T-helper 17 cell (primary cell): ENCODE measurements at regions not wholly inside any gene's neighbourhood (a gene's known extent, or its start where the extent isn't known, plus 50 kb on each side); places are given as distances from the start of the nearest gene placed in this dataset.

Experiments used
- ATAC-seq: fragments of 150-1000 bp; cut with Tn5 transposase; 2 replicates; pipeline ENCODE4 v1.10.0; 2021; ENCODE audit warnings: mild to moderate bottlenecking, moderate library complexity
- DNase-seq, 3 donors: peaks; one replicate each; pipeline versions ENCODE4 v3.0.0 to v3.0.0-alpha.2; 2020 to 2021
- H3K9me3 ChIP-seq: one replicate; pipeline ENCODE4 v1.7.0; 2013; ENCODE audit warnings: low read length, mild to moderate bottlenecking; ENCODE audit not compliant: control insufficient read depth, poor library complexity, severe bottlenecking
- H3K27ac Mint-ChIP-seq: one replicate; pipeline ENCODE4 v1.8.0; 2022; ENCODE audit warnings: mild to moderate bottlenecking, moderate library complexity, mixed read lengths
- H3K27me3 Mint-ChIP-seq: one replicate; pipeline ENCODE4 v1.8.0; 2022; ENCODE audit warnings: mixed read lengths
- H3K36me3 Mint-ChIP-seq: one replicate; pipeline ENCODE4 v1.8.0; 2022; ENCODE audit warnings: low read depth, mixed read lengths
- H3K4me1 Mint-ChIP-seq: one replicate; pipeline ENCODE4 v1.8.0; 2022; ENCODE audit warnings: mild to moderate bottlenecking, mixed read lengths
- H3K4me3 Mint-ChIP-seq: one replicate; pipeline ENCODE4 v1.8.0; 2022; ENCODE audit warnings: mild to moderate bottlenecking, moderate library complexity, mixed read lengths

DNA sequence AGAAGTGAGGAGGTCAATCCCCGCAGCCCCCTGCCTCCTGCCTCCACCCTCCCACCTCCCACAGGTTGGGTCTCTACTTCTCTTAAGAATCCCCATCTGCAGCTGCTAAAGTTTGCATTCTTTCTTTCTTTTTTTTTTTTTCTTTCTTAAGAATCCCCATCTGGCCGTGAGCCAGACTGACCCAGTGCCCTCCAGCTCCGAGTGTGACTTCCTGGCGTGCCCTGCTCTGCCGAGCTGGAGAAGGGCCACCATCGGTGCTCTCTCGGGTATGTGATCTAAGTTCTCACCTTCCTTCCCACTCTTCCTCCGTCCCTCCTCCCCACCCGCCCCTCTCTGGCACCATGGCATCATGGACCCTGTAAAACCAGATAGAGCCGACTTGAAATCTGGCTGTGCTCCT, 66.7 kb upstream of the LMO1 start:
- Mint-ChIP-seq H3K27me3 (peaks cover 14% of the 10 kb centered on the region), H3K4me1 (peaks cover 2% of the 10 kb centered on the region), H3K36me3 (no peaks in the 10 kb centered on the region), H3K27ac (no peak overlapping the region), H3K4me3 (no peak overlapping the region)
- ATAC-seq, result no peak
- DNase-seq, result no peak
- no peaks in the 10 kb centered on the region for H3K9me3 ChIP-seq

DNA sequence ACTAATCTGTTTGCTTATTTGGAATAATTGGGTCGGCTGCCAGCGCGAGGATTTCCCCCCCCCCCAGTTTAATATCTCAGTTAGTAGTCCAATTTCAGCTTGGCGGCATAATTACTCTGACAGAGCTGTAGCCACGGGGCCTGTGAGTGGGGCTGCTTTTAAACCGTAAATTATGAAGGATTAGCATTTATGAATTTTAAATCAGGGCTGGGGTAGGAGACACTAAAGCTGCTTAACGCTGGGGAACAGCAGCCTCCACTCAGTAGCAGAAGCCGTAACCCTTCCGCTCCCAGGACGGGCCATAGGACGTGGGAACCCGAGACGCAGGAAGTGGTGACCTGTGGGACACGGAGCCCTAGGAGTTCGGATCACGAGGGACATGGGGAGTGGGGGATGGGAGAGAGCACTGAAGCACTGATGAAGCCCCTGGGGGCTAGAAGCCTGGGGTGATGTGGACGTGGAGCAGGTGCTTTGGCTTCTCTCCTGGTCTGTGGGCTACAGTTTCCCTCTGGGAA, 66.2 kb upstream of the LMO1 start:
- Mint-ChIP-seq H3K27ac (no peak overlapping the region), H3K36me3 (no peaks in the 10 kb centered on the region), H3K27me3 (peaks cover 14% of the 10 kb centered on the region), H3K4me1 (peaks cover 2% of the 10 kb centered on the region), H3K4me3 (no peak overlapping the region)
- H3K9me3 ChIP-seq, result no peaks in the 10 kb centered on the region
- DNase-seq (no peak), ATAC-seq (no peak)

- ATAC-seq, result no peak
- H3K4me1 Mint-ChIP-seq, result peaks cover 2% of the 10 kb centered on the region
- H3K27ac Mint-ChIP-seq, result no peak overlapping the region
- no peaks in the 10 kb centered on the region for H3K9me3 ChIP-seq
- no peaks in the 10 kb centered on the region for H3K36me3 Mint-ChIP-seq
- no peak for DNase-seq
- H3K27me3 Mint-ChIP-seq, result peaks cover 14% of the 10 kb centered on the region
- no peak overlapping the region for H3K4me3 Mint-ChIP-seq
These were observed 65.7 kb upstream of the LMO1 start for GRCh38 chr11:8329336-8329735.

GRCh38 chr11:8328848-8329330, 65.2 kb upstream of the LMO1 start:
- Mint-ChIP-seq H3K4me1 (peaks cover 2% of the 10 kb centered on the region), H3K4me3 (no peak overlapping the region), H3K36me3 (no peaks in the 10 kb centered on the region), H3K27ac (no peak overlapping the region), H3K27me3 (peaks cover 14% of the 10 kb centered on the region)
- DNase-seq, result peak in 1 of 3 donors; percentile 31
- no peaks in the 10 kb centered on the region for H3K9me3 ChIP-seq
- peak; percentile 64 for ATAC-seq

GRCh38 chr11:8328231-8328794, 64.6 kb upstream of the LMO1 start:
- peaks cover 12% of the 10 kb centered on the region for H3K27me3 Mint-ChIP-seq
- DNase-seq (no peak), ATAC-seq (no peak)
- peaks cover 2% of the 10 kb centered on the region for H3K4me1 Mint-ChIP-seq
- H3K9me3 ChIP-seq, result no peaks in the 10 kb centered on the region
- no peak overlapping the region for H3K27ac Mint-ChIP-seq
- no peaks in the 10 kb centered on the region for H3K36me3 Mint-ChIP-seq
- no peak overlapping the region for H3K4me3 Mint-ChIP-seq

GRCh38 chr11:8327761-8328192, 64.1 kb upstream of the LMO1 start:
- ATAC-seq (peak; percentile 40), DNase-seq (no peak)
- Mint-ChIP-seq H3K27ac (no peak overlapping the region), H3K27me3 (peaks cover 14% of the 10 kb centered on the region), H3K4me1 (peaks cover 2% of the 10 kb centered on the region), H3K36me3 (peaks cover under 1% of the 10 kb centered on the region), H3K4me3 (no peak overlapping the region)
- H3K9me3 ChIP-seq, result no peaks in the 10 kb centered on the region

- no peaks in the 10 kb centered on the region for H3K9me3 ChIP-seq
- peaks cover 3% of the 10 kb centered on the region for H3K36me3 Mint-ChIP-seq
- no peak for DNase-seq
- ATAC-seq, result no peak
- peaks cover 2% of the 10 kb centered on the region for H3K4me1 Mint-ChIP-seq
- H3K4me3 Mint-ChIP-seq, result no peak overlapping the region
- peaks cover 21% of the 10 kb centered on the region for H3K27me3 Mint-ChIP-seq
- no peak overlapping the region for H3K27ac Mint-ChIP-seq
These were observed 62.7 kb upstream of the LMO1 start for GRCh38 chr11:8326337-8326736.

DNA sequence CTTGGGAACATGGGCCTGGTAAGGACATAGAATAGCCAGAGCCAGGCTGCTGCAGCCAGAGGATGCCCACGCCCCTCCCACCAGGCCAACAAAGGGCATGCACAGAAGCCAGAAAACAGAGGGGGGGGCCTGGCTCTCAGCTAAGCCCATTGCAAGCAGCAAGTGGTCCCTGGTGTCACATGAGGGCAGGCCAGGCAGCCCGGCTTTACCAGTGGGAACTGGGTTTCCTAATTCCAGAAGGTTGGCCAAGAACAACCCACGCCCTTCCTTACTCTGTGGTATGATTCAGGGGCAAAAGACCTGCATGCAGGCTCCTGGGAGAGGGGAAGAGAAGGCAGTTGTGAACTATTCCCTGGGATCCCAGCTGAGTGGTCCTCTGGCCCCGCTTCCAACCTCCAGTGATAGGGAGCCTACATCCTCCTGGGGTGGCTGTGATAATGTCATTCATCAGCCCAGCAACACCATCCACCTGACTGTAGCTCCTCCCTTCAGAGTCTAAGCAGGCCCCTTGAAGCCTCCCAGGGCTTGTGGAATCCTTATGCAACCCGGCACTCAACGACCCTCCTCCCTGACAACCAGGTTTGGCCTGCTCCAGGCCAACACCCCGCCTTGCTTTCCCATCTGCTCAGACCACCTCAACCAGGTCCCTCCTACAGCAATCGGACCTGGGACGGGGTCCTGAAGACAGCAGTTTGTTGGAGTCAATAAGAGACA, 62.1 kb upstream of the LMO1 start:
- peaks cover 20% of the 10 kb centered on the region for H3K27me3 Mint-ChIP-seq
- peaks cover 2% of the 10 kb centered on the region for H3K4me1 Mint-ChIP-seq
- H3K9me3 ChIP-seq, result no peaks in the 10 kb centered on the region
- DNase-seq (no peak), ATAC-seq (no peak)
- H3K4me3 Mint-ChIP-seq, result no peak overlapping the region
- peaks cover 3% of the 10 kb centered on the region for H3K36me3 Mint-ChIP-seq
- H3K27ac Mint-ChIP-seq, result no peak overlapping the region

DNA sequence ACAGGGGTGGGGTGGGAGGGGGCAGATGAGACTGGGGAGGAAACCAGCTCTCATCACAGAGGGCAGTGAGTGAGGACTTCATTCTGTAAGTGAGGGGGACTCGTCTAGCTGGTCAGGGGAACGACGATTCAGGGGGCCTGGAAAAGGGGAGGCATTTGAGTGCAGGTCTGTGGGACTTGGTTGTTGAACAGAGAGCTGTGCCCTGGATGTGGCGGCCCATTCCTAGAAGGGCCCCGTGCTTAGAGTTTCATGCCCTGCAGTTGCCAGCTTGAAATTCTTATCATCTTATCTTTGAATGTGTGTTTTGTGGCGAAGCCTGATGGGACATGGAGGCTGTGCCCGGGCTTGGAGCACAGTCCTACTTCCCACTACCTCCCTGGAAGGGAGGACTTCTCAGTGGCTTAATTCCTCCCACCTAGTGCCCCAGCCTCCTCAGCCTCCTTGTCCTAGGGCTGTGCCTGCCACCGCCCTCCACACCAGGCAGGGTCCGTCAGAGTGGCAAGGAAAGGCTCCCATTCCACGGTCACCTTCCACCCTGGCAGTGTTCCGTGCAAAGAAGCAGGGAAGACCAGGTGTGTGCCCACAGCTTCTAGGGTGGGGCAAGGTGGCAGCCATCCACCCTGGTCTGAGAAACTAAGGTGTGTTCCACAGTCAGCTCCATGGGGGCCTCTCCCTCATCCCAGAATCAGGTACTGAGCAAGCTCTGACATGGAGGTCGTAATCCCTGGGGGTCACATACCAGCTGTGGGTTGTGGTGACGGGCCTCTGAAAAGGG, 59.7 kb upstream of the LMO1 start:
- H3K36me3 Mint-ChIP-seq, result peaks cover 3% of the 10 kb centered on the region
- no peak for DNase-seq
- H3K9me3 ChIP-seq, result no peaks in the 10 kb centered on the region
- no peaks in the 10 kb centered on the region for H3K4me1 Mint-ChIP-seq
- no peak for ATAC-seq
- no peak overlapping the region for H3K27ac Mint-ChIP-seq
- H3K27me3 Mint-ChIP-seq, result peaks cover 34% of the 10 kb centered on the region
- H3K4me3 Mint-ChIP-seq, result no peak overlapping the region

GRCh38 chr11:8321876-8322275, 58.2 kb upstream of the LMO1 start:
- no peak overlapping the region for H3K4me3 Mint-ChIP-seq
- H3K4me1 Mint-ChIP-seq, result no peaks in the 10 kb centered on the region
- no peak overlapping the region for H3K27ac Mint-ChIP-seq
- DNase-seq (no peak), ATAC-seq (no peak)
- H3K9me3 ChIP-seq, result no peaks in the 10 kb centered on the region
- peaks cover 46% of the 10 kb centered on the region for H3K27me3 Mint-ChIP-seq
- H3K36me3 Mint-ChIP-seq, result peaks cover 3% of the 10 kb centered on the region

DNA sequence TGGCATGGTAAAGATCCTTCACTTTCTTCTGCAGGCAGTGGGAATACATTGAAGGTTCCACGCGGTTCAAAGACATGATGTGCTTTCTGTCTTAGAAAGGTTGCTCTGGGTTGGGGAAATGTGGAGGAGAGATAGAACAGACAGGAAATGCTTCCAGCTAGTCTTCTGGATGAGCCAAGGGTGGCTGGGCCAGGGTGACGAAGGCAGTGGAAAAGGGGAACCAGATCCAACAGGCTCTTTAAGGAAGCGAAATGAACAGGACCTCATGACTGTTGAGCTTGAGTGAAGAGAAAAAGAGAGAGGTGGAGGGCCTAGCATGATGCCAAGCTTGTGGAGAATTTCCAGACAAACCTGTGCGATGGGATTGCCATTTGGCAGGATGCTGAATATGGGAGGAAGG, 56.4 kb upstream of the LMO1 start:
- no peak overlapping the region for H3K27ac Mint-ChIP-seq
- no peak for DNase-seq
- no peaks in the 10 kb centered on the region for H3K4me1 Mint-ChIP-seq
- peaks cover 3% of the 10 kb centered on the region for H3K36me3 Mint-ChIP-seq
- H3K9me3 ChIP-seq, result no peaks in the 10 kb centered on the region
- peaks cover 56% of the 10 kb centered on the region for H3K27me3 Mint-ChIP-seq
- H3K4me3 Mint-ChIP-seq, result no peak overlapping the region
- no peak for ATAC-seq

DNA sequence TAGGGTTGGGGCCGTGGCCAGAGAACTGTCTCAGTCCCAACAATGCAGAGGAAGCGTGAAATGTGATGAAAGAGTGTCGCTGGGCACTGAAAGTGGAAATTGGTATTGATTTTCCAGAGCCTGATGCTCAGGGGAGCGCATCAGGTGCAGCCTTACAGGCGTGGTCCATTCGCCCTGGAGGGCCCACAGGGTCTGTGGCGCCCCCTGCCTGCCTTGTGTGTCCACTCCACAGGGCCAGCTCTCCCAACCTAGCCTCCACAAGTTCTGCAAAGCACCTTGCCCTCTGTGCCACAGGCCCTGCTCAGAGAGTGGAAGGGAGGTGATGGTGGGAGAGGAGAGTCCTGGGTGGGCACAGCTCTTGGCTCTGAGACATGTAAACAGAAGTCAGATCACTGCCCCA, 54.9 kb upstream of the LMO1 start:
- no peaks in the 10 kb centered on the region for H3K9me3 ChIP-seq
- no peak overlapping the region for H3K27ac Mint-ChIP-seq
- peaks cover 55% of the 10 kb centered on the region for H3K27me3 Mint-ChIP-seq
- no peak for DNase-seq
- peaks cover 3% of the 10 kb centered on the region for H3K36me3 Mint-ChIP-seq
- ATAC-seq, result no peak
- H3K4me3 Mint-ChIP-seq, result no peak overlapping the region
- no peaks in the 10 kb centered on the region for H3K4me1 Mint-ChIP-seq

DNA sequence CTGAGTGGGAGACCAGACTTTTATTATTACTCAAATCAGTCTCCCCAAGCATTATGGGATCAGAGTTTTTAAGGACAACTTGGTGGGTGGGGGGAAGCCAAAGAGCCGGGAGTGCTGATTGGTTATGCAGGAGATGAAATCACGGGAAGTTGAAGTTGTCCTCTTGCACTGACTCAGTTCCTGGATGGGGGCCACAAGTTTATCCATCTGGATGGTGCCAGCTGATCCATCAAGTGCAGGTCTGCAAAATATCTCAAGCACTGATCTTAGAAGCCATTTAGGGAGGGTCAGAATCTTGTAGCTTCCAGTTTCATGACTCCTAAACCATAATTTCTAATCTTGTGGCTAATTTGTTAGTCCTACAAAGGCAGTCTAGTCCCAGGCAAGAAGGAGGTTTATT, 53.5 kb upstream of the LMO1 start:
- Mint-ChIP-seq H3K27ac (no peak overlapping the region), H3K36me3 (no peaks in the 10 kb centered on the region), H3K4me3 (no peak overlapping the region), H3K4me1 (no peaks in the 10 kb centered on the region), H3K27me3 (peaks cover 44% of the 10 kb centered on the region)
- no peak for DNase-seq
- ATAC-seq, result no peak
- no peaks in the 10 kb centered on the region for H3K9me3 ChIP-seq
